GM12872 (cell line): ENCODE measurements at regions not wholly inside any gene's neighbourhood (a gene's known extent, or its start where the extent isn't known, plus 50 kb on each side); places are given as distances from the start of the nearest gene placed in this dataset.

ENCODE experiments used
- CTCF ChIP-seq: IDR thresholded peaks from 3 replicates; pipeline ENCODE4 v1.5.1; 2011; ENCODE audit warnings: low read depth, mild to moderate bottlenecking, low read length, moderate library complexity; ENCODE audit not compliant: insufficient read depth

GRCh38 chr17:36808180-36808661 is 129.1 kb upstream of the LHX1 start:
- TF ChIP-seq CTCF, result no peak

- TF ChIP-seq CTCF, result no peak
Observed at GRCh38 chr17:36812762-36813161, 124.5 kb upstream of the LHX1 start.

GRCh38 chr17:36813357-36813756 is 123.9 kb upstream of the LHX1 start:
- no peak for TF ChIP-seq CTCF

- TF ChIP-seq CTCF, result no peak
Observed at GRCh38 chr17:36813957-36814563, 123.2 kb upstream of the LHX1 start.

GRCh38 chr17:36814958-36815357 is 122.3 kb upstream of the LHX1 start:
- no peak for TF ChIP-seq CTCF

GRCh38 chr17:36816214-36816906 is 120.9 kb upstream of the LHX1 start:
- no peak for TF ChIP-seq CTCF

GRCh38 chr17:36816907-36817288 is 120.4 kb upstream of the LHX1 start:
- TF ChIP-seq CTCF, result no peak
